ENCODE measurements at regions not wholly inside any gene's neighbourhood (a gene's known extent, or its start where the extent isn't known, plus 50 kb on each side); places are given as distances from the start of the nearest gene placed in this dataset.

GRCh38 chr14:55867719-55868118, 250.5 kb upstream of the PELI2 start:
- Histone ChIP-seq H3K27ac (ENCODE audit: low read depth, low read length) (no peak overlapping the region), H3K36me3 (ENCODE audit: control insufficient read depth, insufficient read depth, low read length) (no peaks in the 10 kb centered on the region), H3K27me3 (ENCODE audit: control insufficient read depth, insufficient read depth, low read length) (no peaks in the 10 kb centered on the region), H3K4me3 (ENCODE audit: low read depth, low read length) (no peak overlapping the region), H3K9me3 (ENCODE audit: control insufficient read depth, insufficient read depth, low read length) (peaks cover 15% of the 10 kb centered on the region), H3K4me1 (ENCODE audit: control insufficient read depth, insufficient read depth, low read length) (no peaks in the 10 kb centered on the region), H3K9ac (ENCODE audit: low read depth, low read length) (no peak overlapping the region)

GRCh38 chr14:55869397-55870049, 248.7 kb upstream of the PELI2 start:
- H3K27me3 ChIP-seq (ENCODE audit: control insufficient read depth, insufficient read depth, low read length) = no peaks in the 10 kb centered on the region
- peaks cover 3% of the 10 kb centered on the region for H3K9me3 ChIP-seq (ENCODE audit: control insufficient read depth, insufficient read depth, low read length)
- no peaks in the 10 kb centered on the region for H3K36me3 ChIP-seq (ENCODE audit: control insufficient read depth, insufficient read depth, low read length)
- no peaks in the 10 kb centered on the region for H3K4me1 ChIP-seq (ENCODE audit: control insufficient read depth, insufficient read depth, low read length)
- H3K27ac ChIP-seq (ENCODE audit: low read depth, low read length) = no peak overlapping the region
- H3K9ac ChIP-seq (ENCODE audit: low read depth, low read length) = no peak overlapping the region
- H3K4me3 ChIP-seq (ENCODE audit: low read depth, low read length) = no peak overlapping the region

GRCh38 chr14:55873169-55873568, 245.0 kb upstream of the PELI2 start:
- H3K9ac ChIP-seq (ENCODE audit: low read depth, low read length) = no peak overlapping the region
- H3K27ac ChIP-seq (ENCODE audit: low read depth, low read length) = no peak overlapping the region
- H3K36me3 ChIP-seq (ENCODE audit: control insufficient read depth, insufficient read depth, low read length) = no peaks in the 10 kb centered on the region
- H3K27me3 ChIP-seq (ENCODE audit: control insufficient read depth, insufficient read depth, low read length) = no peaks in the 10 kb centered on the region
- no peak overlapping the region for H3K4me3 ChIP-seq (ENCODE audit: low read depth, low read length)
- no peaks in the 10 kb centered on the region for H3K4me1 ChIP-seq (ENCODE audit: control insufficient read depth, insufficient read depth, low read length)
- no peaks in the 10 kb centered on the region for H3K9me3 ChIP-seq (ENCODE audit: control insufficient read depth, insufficient read depth, low read length)

- no peak overlapping the region for H3K4me3 ChIP-seq (ENCODE audit: low read depth, low read length)
- H3K9me3 ChIP-seq (ENCODE audit: control insufficient read depth, insufficient read depth, low read length) = no peaks in the 10 kb centered on the region
- no peaks in the 10 kb centered on the region for H3K36me3 ChIP-seq (ENCODE audit: control insufficient read depth, insufficient read depth, low read length)
- no peaks in the 10 kb centered on the region for H3K27me3 ChIP-seq (ENCODE audit: control insufficient read depth, insufficient read depth, low read length)
- no peaks in the 10 kb centered on the region for H3K4me1 ChIP-seq (ENCODE audit: control insufficient read depth, insufficient read depth, low read length)
- no peak overlapping the region for H3K9ac ChIP-seq (ENCODE audit: low read depth, low read length)
- no peak overlapping the region for H3K27ac ChIP-seq (ENCODE audit: low read depth, low read length)
These were observed 243.4 kb upstream of the PELI2 start for GRCh38 chr14:55874785-55875184.

GRCh38 chr14:55877942-55878341, 240.3 kb upstream of the PELI2 start:
- peaks cover 9% of the 10 kb centered on the region for H3K4me1 ChIP-seq (ENCODE audit: control insufficient read depth, insufficient read depth, low read length)
- H3K4me3 ChIP-seq (ENCODE audit: low read depth, low read length) = no peak overlapping the region
- H3K9ac ChIP-seq (ENCODE audit: low read depth, low read length) = no peak overlapping the region
- no peaks in the 10 kb centered on the region for H3K36me3 ChIP-seq (ENCODE audit: control insufficient read depth, insufficient read depth, low read length)
- H3K27me3 ChIP-seq (ENCODE audit: control insufficient read depth, insufficient read depth, low read length) = no peaks in the 10 kb centered on the region
- H3K27ac ChIP-seq (ENCODE audit: low read depth, low read length) = no peak overlapping the region
- no peaks in the 10 kb centered on the region for H3K9me3 ChIP-seq (ENCODE audit: control insufficient read depth, insufficient read depth, low read length)

GRCh38 chr14:55881577-55882241, 236.5 kb upstream of the PELI2 start:
- H3K9me3 ChIP-seq (ENCODE audit: control insufficient read depth, insufficient read depth, low read length) = no peaks in the 10 kb centered on the region
- peak overlapping the region; percentile 47 for H3K27ac ChIP-seq (ENCODE audit: low read depth, low read length)
- H3K27me3 ChIP-seq (ENCODE audit: control insufficient read depth, insufficient read depth, low read length) = no peaks in the 10 kb centered on the region
- H3K36me3 ChIP-seq (ENCODE audit: control insufficient read depth, insufficient read depth, low read length) = no peaks in the 10 kb centered on the region
- no peak overlapping the region for H3K4me3 ChIP-seq (ENCODE audit: low read depth, low read length)
- H3K9ac ChIP-seq (ENCODE audit: low read depth, low read length) = no peak overlapping the region
- H3K4me1 ChIP-seq (ENCODE audit: control insufficient read depth, insufficient read depth, low read length) = peaks cover 9% of the 10 kb centered on the region

- Histone ChIP-seq H3K4me1 (ENCODE audit: control insufficient read depth, insufficient read depth, low read length) (peaks cover 13% of the 10 kb centered on the region), H3K9ac (ENCODE audit: low read depth, low read length) (no peak overlapping the region), H3K9me3 (ENCODE audit: control insufficient read depth, insufficient read depth, low read length) (no peaks in the 10 kb centered on the region), H3K27me3 (ENCODE audit: control insufficient read depth, insufficient read depth, low read length) (no peaks in the 10 kb centered on the region), H3K27ac (ENCODE audit: low read depth, low read length) (no peak overlapping the region), H3K4me3 (ENCODE audit: low read depth, low read length) (no peak overlapping the region), H3K36me3 (ENCODE audit: control insufficient read depth, insufficient read depth, low read length) (no peaks in the 10 kb centered on the region)
These were observed 233.4 kb upstream of the PELI2 start for GRCh38 chr14:55884819-55885218.

GRCh38 chr14:55889124-55889523, 229.1 kb upstream of the PELI2 start:
- H3K27ac ChIP-seq (ENCODE audit: low read depth, low read length) = no peak overlapping the region

GRCh38 chr14:55891692-55892091, 226.5 kb upstream of the PELI2 start:
- peak overlapping the region; percentile 44 for H3K27ac ChIP-seq (ENCODE audit: low read depth, low read length)
- peaks cover 30% of the 10 kb centered on the region for H3K4me1 ChIP-seq (ENCODE audit: control insufficient read depth, insufficient read depth, low read length)
- no peaks in the 10 kb centered on the region for H3K27me3 ChIP-seq (ENCODE audit: control insufficient read depth, insufficient read depth, low read length)
- H3K4me3 ChIP-seq (ENCODE audit: low read depth, low read length) = peak overlapping the region; percentile 26; the same call in 1 of the 2 replicates
- no peaks in the 10 kb centered on the region for H3K36me3 ChIP-seq (ENCODE audit: control insufficient read depth, insufficient read depth, low read length)
- no peak overlapping the region for H3K9ac ChIP-seq (ENCODE audit: low read depth, low read length)
- no peaks in the 10 kb centered on the region for H3K9me3 ChIP-seq (ENCODE audit: control insufficient read depth, insufficient read depth, low read length)

More at GRCh38 chr14:55889124-55889523, 229.1 kb upstream of the PELI2 start:
- Histone ChIP-seq H3K9ac (ENCODE audit: low read depth, low read length) (no peak overlapping the region), H3K27me3 (ENCODE audit: control insufficient read depth, insufficient read depth, low read length) (no peaks in the 10 kb centered on the region), H3K4me3 (ENCODE audit: low read depth, low read length) (no peak overlapping the region), H3K36me3 (ENCODE audit: control insufficient read depth, insufficient read depth, low read length) (no peaks in the 10 kb centered on the region), H3K9me3 (ENCODE audit: control insufficient read depth, insufficient read depth, low read length) (no peaks in the 10 kb centered on the region), H3K4me1 (ENCODE audit: control insufficient read depth, insufficient read depth, low read length) (peaks cover 27% of the 10 kb centered on the region)

- Histone ChIP-seq H3K9ac (ENCODE audit: low read depth, low read length) (no peak overlapping the region), H3K4me3 (ENCODE audit: low read depth, low read length) (no peak overlapping the region), H3K27ac (ENCODE audit: low read depth, low read length) (no peak overlapping the region), H3K4me1 (ENCODE audit: control insufficient read depth, insufficient read depth, low read length) (peaks cover 30% of the 10 kb centered on the region), H3K9me3 (ENCODE audit: control insufficient read depth, insufficient read depth, low read length) (no peaks in the 10 kb centered on the region), H3K36me3 (ENCODE audit: control insufficient read depth, insufficient read depth, low read length) (no peaks in the 10 kb centered on the region), H3K27me3 (ENCODE audit: control insufficient read depth, insufficient read depth, low read length) (no peaks in the 10 kb centered on the region)
These were observed 225.3 kb upstream of the PELI2 start for GRCh38 chr14:55892906-55893305.

GRCh38 chr14:55893705-55894104, 224.5 kb upstream of the PELI2 start:
- peaks cover 30% of the 10 kb centered on the region for H3K4me1 ChIP-seq (ENCODE audit: control insufficient read depth, insufficient read depth, low read length)
- H3K27ac ChIP-seq (ENCODE audit: low read depth, low read length) = no peak overlapping the region
- H3K36me3 ChIP-seq (ENCODE audit: control insufficient read depth, insufficient read depth, low read length) = no peaks in the 10 kb centered on the region

More at GRCh38 chr14:55893705-55894104, 224.5 kb upstream of the PELI2 start:
- Histone ChIP-seq H3K27me3 (ENCODE audit: control insufficient read depth, insufficient read depth, low read length) (no peaks in the 10 kb centered on the region), H3K9ac (ENCODE audit: low read depth, low read length) (no peak overlapping the region), H3K9me3 (ENCODE audit: control insufficient read depth, insufficient read depth, low read length) (no peaks in the 10 kb centered on the region), H3K4me3 (ENCODE audit: low read depth, low read length) (no peak overlapping the region)
